22Rv1 (cell line): ENCODE measurements at regions not wholly inside any gene's neighbourhood (a gene's known extent, or its start where the extent isn't known, plus 50 kb on each side); places are given as distances from the start of the nearest gene placed in this dataset.

ENCODE experiments used
- ZFX ChIP-seq: fragments of 450-650 bp; IDR thresholded peaks from 2 replicates; pipeline ENCODE4 v1.6.1; 2017; ENCODE audit warnings: antibody characterized with exemption, borderline replicate concordance
- TF ChIP-seq, protein P1 (sequence below): fragments of 450-650 bp; IDR thresholded peaks from 2 replicates; pipeline ENCODE4 v1.5.1; 2017; ENCODE audit warnings: mild to moderate bottlenecking

GRCh38 chr20:11717562-11717961 is 200.1 kb upstream of the BTBD3 start:
- TF ChIP-seq, protein P1, sequence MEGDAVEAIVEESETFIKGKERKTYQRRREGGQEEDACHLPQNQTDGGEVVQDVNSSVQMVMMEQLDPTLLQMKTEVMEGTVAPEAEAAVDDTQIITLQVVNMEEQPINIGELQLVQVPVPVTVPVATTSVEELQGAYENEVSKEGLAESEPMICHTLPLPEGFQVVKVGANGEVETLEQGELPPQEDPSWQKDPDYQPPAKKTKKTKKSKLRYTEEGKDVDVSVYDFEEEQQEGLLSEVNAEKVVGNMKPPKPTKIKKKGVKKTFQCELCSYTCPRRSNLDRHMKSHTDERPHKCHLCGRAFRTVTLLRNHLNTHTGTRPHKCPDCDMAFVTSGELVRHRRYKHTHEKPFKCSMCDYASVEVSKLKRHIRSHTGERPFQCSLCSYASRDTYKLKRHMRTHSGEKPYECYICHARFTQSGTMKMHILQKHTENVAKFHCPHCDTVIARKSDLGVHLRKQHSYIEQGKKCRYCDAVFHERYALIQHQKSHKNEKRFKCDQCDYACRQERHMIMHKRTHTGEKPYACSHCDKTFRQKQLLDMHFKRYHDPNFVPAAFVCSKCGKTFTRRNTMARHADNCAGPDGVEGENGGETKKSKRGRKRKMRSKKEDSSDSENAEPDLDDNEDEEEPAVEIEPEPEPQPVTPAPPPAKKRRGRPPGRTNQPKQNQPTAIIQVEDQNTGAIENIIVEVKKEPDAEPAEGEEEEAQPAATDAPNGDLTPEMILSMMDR, result no peak
- no peak for TF ChIP-seq ZFX
